Epithelial cell of proximal tubule (primary cell): ENCODE measurements at regions not wholly inside any gene's neighbourhood (a gene's known extent, or its start where the extent isn't known, plus 50 kb on each side); places are given as distances from the start of the nearest gene placed in this dataset.

Source experiments
- DNase-seq: peaks from one replicate; pipeline ENCODE4 v3.0.0-alpha.2; 2011; ENCODE audit warnings: low read depth
- H3K4me3 ChIP-seq: 2 replicates; pipeline ENCODE4 v1.5.1; 2011; ENCODE audit warnings: low read depth, mild to moderate bottlenecking, low read length
- CTCF ChIP-seq: conservative IDR thresholded peaks from 2 replicates; pipeline ENCODE4 v1.5.1; 2012; ENCODE audit warnings: low read depth, mild to moderate bottlenecking, low read length

- TF ChIP-seq CTCF = no peak
- no peak overlapping the region for H3K4me3 ChIP-seq
- no peak for DNase-seq
These were observed 816.7 kb downstream of the XPNPEP1 start for GRCh38 chr10:109106604-109107003.

- no peak for DNase-seq
- TF ChIP-seq CTCF = no peak
- H3K4me3 ChIP-seq = no peak overlapping the region
These were observed 817.6 kb downstream of the XPNPEP1 start for GRCh38 chr10:109105725-109106124.

GRCh38 chr10:109104806-109105205 is 818.5 kb downstream of the XPNPEP1 start:
- DNase-seq = no peak
- H3K4me3 ChIP-seq = no peak overlapping the region
- no peak for TF ChIP-seq CTCF

GRCh38 chr10:109103278-109103677 is 820.0 kb downstream of the XPNPEP1 start:
- no peak for DNase-seq
- no peak overlapping the region for H3K4me3 ChIP-seq
- TF ChIP-seq CTCF = no peak

- DNase-seq = no peak
- H3K4me3 ChIP-seq = no peak overlapping the region
- no peak for TF ChIP-seq CTCF
These were observed 833.5 kb downstream of the XPNPEP1 start for GRCh38 chr10:109089779-109090178.

GRCh38 chr10:109071539-109071938 is 851.8 kb downstream of the XPNPEP1 start:
- no peak for DNase-seq
- H3K4me3 ChIP-seq = no peak overlapping the region
- TF ChIP-seq CTCF = peak; percentile 4

GRCh38 chr10:109070492-109070891 is 852.8 kb downstream of the XPNPEP1 start:
- no peak for TF ChIP-seq CTCF
- no peak for DNase-seq
- H3K4me3 ChIP-seq = no peak overlapping the region
